PC-3 (cell line): ENCODE measurements at regions not wholly inside any gene's neighbourhood (a gene's known extent, or its start where the extent isn't known, plus 50 kb on each side); places are given as distances from the start of the nearest gene placed in this dataset.

ENCODE experiments used
- CTCF ChIP-seq: fragments of 300-600 bp; sonication (generic); conservative IDR thresholded peaks from 2 replicates; pipeline ENCODE4 v1.5.1; 2017; ENCODE audit warnings: antibody characterized with exemption, low read depth, mild to moderate bottlenecking, low read length
- EZH2 ChIP-seq: fragments of 300-600 bp; sonication (generic); IDR thresholded peaks from one replicate; pipeline ENCODE4 v1.6.1; 2017; ENCODE audit warnings: antibody characterized with exemption, mild to moderate bottlenecking, low read length; ENCODE audit not compliant: unreplicated experiment
- EZH2phosphoT487 ChIP-seq: fragments of 300-600 bp; sonication (generic); IDR thresholded peaks from 2 replicates; pipeline ENCODE4 v1.6.1; 2018; ENCODE audit warnings: mild to moderate bottlenecking, antibody characterized with exemption, low read length, borderline replicate concordance

- TF ChIP-seq CTCF (no peak), EZH2 (no peak), EZH2phosphoT487 (no peak)
Observed at GRCh38 chr9:118104363-118104762, 400.2 kb downstream of the TLR4 start.
